Esophagus mucosa (tissue), 1 donor: ENCODE measurements at regions not wholly inside any gene's neighbourhood (a gene's known extent, or its start where the extent isn't known, plus 50 kb on each side); places are given as distances from the start of the nearest gene placed in this dataset.
"Not testable (repeated sequence)": the region's sequence is repeated elsewhere in the genome, so short reads cannot be mapped to it uniquely, and the experiment has no call there.

Experiments used
- ATAC-seq: fragments of 200-7000 bp; cut with Tn5 transposase; one replicate; pipeline ENCODE4 v1.9.1; 2020
- donor health status: DM: yes; HTN: yes; CAD: no.

GRCh38 chr5:57662991-57663390 is 180.4 kb upstream of the ACTBL2 start:
- ATAC-seq: no peak

- no peak for ATAC-seq
Observed at GRCh38 chr5:57659886-57660285, 177.3 kb upstream of the ACTBL2 start.

GRCh38 chr5:57658018-57658417 is 175.4 kb upstream of the ACTBL2 start:
- ATAC-seq: no peak

- ATAC-seq: no peak
Observed at GRCh38 chr5:57655228-57655627, 172.6 kb upstream of the ACTBL2 start.

- ATAC-seq: no peak
Observed at GRCh38 chr5:57653636-57654290, 171.2 kb upstream of the ACTBL2 start.

GRCh38 chr5:57651127-57651526 is 168.5 kb upstream of the ACTBL2 start:
- no peak for ATAC-seq

- ATAC-seq: peak; percentile 87
Observed at GRCh38 chr5:57650360-57651069, 167.9 kb upstream of the ACTBL2 start.

- ATAC-seq: no peak
Observed at GRCh38 chr5:57642698-57643097, 160.1 kb upstream of the ACTBL2 start.

- no peak for ATAC-seq
Observed at GRCh38 chr5:57642066-57642465, 159.5 kb upstream of the ACTBL2 start.

GRCh38 chr5:57635146-57635777 is 152.7 kb upstream of the ACTBL2 start:
- ATAC-seq: no peak

GRCh38 chr5:57632937-57633336 is 150.3 kb upstream of the ACTBL2 start:
- peak; percentile 72 for ATAC-seq

GRCh38 chr5:57631139-57631538 is 148.5 kb upstream of the ACTBL2 start:
- not testable (repeated sequence) for ATAC-seq

- ATAC-seq: no peak
Observed at GRCh38 chr5:57627661-57628060, 145.1 kb upstream of the ACTBL2 start.

- no peak for ATAC-seq
Observed at GRCh38 chr5:57626703-57627102, 144.1 kb upstream of the ACTBL2 start.

GRCh38 chr5:57621624-57622023 is 139.0 kb upstream of the ACTBL2 start:
- ATAC-seq: no peak

- no peak for ATAC-seq
Observed at GRCh38 chr5:57618767-57619381, 136.3 kb upstream of the ACTBL2 start.

- no peak for ATAC-seq
Observed at GRCh38 chr5:57613741-57614140, 131.1 kb upstream of the ACTBL2 start.

GRCh38 chr5:57611177-57611576 is 128.6 kb upstream of the ACTBL2 start:
- no peak for ATAC-seq

- ATAC-seq: no peak
Observed at GRCh38 chr5:57608542-57608941, 125.9 kb upstream of the ACTBL2 start.

GRCh38 chr5:57601996-57602395 is 119.4 kb upstream of the ACTBL2 start:
- ATAC-seq: no peak

- no peak for ATAC-seq
Observed at GRCh38 chr5:57600321-57600720, 117.7 kb upstream of the ACTBL2 start.

- ATAC-seq: no peak
Observed at GRCh38 chr5:57598756-57599155, 116.1 kb upstream of the ACTBL2 start.

GRCh38 chr5:57598097-57598496 is 115.5 kb upstream of the ACTBL2 start:
- ATAC-seq: no peak
